ENCODE measurements at regions not wholly inside any gene's neighbourhood (a gene's known extent, or its start where the extent isn't known, plus 50 kb on each side); places are given as distances from the start of the nearest gene placed in this dataset.

DNA sequence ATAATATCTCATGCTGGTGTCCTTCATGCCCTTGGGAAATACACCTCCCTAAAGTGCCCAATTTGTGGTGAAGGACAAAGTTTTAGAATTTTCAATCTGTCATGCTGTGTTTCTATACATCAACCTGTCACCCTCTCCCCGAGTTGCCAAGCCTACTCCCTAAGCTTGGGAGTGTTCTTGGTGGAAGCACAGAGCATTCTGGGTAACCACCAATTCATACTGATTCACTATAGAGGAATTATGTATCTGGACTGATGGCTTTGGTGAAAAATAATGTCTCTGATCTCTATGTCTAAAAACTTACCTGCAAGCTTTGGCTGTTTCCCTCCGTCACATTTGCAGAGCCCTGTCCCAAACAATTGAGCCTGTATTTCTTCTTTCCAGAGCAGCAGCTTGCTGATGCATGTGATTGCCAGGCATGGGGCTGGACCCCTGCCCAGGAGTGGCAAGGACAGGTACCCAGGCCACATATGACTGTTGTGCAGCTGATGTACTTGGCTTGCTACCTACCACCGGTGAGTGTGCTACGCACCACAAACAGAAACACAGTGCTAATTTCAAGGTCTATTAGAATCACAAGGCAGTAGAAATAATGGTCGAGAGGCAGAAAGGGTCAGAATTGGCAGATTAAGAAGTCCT, 202.8 kb upstream of the CITED2 start:
- DNase-seq (ENCODE audit: low read depth) = no peak

DNA sequence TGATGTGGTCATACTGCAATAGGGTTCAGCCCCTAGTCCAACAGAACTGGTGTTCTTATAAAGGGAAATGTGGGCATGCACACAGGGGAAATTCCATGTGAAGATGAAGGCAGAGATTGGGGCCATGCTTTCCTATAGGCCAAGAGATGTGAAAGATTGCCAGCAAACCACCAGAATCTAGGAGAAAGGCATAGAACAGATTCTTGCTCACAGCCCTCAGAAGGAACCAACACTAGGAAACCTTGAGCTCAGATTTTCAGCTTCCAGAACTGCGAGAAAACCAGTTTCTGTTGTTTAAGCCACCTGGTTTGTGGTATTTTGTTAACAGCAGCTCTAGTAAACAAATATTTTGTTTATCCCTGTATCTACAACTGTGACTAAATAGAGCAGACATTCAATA, 197.6 kb upstream of the CITED2 start:
- DNase-seq (ENCODE audit: low read depth) = no peak

DNA sequence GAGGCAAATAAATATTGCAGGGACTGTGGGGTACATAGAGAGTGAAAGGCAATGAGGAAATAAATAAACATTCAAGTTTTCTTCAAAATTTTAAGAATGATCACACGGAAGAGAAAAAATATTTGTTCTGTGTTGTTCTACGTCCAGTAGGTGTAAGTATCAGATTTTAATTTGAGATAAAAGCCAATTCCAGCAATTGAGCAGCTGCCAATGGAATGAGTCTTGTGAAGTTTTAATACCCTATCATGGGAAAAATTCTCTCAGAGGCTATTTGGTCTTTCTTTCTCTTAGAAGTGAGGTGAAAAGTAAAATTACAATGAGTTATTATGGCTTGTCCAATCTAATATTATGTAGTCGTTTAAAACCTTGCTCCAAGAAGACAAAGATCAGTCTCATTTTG, 195.7 kb upstream of the CITED2 start:
- no peak for DNase-seq (ENCODE audit: low read depth)

DNA sequence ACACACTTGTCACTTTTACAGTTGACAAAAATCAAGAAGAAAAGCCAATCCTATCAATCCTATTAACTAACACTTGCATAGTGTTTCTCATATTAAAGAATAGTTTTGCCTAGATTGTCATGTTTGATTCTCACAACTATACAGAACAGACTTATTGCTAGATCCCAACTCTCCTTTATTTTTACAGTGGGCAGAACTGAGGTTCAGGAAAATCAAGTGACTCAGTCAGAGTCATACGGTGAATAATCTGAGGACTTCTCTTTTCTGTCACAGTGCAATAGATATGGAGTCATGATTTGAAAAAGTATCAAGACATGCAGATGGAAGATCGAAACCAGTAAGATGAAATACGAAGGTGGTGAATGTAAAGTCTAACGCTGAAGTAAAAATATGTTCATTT, 195.1 kb upstream of the CITED2 start:
- no peak for DNase-seq (ENCODE audit: low read depth)

DNA sequence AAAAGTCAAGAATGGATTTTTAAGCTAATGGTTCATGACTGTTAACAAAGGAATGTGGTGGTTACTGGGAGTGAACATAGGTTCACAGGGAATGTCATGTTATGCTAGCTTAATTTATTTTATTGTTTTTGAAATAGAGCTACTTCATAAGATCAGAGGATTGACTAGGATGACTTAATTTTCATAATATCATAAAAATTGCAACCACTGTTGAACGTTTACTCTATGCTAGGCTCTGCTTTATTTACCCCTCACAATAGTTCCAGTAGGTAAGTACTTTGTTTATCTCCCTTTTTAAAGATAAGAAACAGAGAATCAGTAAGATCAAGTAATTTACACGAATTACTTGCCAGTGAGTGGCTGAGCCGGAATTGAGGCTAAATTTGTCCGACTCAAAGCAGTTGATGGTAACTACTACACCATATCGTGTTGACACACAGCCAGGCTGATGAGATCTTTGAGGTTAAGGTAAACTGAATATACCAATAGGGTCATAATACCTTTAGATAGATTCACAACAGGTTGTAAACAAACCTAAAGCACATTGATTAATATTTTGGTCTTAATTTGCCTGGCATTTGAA, 194.6 kb upstream of the CITED2 start:
- no peak for DNase-seq (ENCODE audit: low read depth)

DNA sequence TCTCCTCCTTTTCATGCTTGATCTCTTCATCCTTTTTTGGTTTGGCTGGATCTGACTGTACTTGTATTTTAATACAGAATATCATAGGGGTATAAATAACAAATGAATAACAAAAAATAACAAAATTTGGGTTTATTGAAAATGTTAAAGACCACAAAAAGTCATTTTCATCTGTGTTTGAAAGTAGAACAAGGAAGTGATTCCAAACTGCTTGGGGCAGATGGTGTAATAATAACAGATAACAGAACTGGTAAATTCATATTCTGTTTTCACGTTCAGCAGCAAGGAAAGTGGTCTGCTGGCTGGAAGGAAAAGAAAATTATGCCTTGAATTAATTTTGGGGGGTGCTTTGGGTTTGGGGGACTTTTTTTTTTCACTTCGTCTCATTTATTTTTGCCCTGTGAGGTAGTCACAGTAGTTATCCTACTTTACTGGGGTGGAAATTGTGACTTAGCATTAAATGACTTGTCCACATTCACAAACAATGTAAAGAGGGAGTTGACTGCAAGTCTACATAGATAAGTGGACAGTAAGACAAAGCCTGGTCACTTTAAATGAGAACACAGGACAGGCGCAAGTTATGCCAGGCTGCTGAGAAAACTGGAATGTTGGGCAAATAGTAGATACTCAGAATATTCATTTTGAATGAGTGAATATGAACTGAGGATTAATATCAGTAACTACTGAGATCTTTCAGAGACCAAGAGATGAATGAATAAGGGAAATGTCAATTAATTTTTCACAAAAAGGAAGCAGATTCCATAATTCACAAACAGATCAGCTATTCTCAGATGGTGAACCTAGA, 193.9 kb upstream of the CITED2 start:
- DNase-seq (ENCODE audit: low read depth) = no peak

DNA sequence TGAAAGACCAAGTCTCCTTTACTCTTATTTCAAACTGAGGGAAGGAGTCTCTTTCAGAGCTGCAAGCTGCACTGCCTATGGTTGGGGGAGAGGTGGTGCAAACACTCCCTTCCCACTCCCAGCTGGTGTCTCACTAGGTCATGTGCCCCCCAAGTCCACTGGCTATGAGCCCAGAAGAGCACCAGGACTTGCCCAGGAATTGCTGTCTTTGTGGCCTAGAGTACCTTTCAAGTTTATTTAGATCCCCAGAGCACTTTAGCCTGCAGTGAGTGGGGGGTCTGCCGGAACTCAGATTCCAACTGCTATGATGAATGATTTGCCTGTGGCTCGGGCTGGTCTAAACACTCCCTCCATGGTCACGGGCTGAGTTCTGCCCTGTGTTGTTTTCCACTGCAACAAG, 192.6 kb upstream of the CITED2 start:
- DNase-seq (ENCODE audit: low read depth) = no peak

DNA sequence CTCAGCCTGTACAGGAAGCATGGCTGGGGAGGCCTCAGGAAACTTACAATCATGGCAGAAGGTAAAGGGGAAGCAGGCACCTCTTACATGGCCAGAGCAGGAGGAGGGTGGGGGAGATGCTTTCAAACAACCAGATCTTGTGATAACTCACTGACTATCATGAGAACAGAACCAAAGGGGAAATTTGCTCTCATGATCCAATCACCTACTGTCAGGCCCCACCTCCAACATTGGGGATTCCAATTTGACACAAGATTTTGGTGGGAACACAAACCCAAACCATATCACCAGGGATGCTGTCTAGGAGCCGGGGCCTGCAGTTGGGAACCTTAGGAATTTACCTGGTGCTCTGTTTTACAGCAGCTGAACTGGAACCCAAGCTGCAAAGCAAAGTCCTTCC, 191.1 kb upstream of the CITED2 start:
- no peak for DNase-seq (ENCODE audit: low read depth)

DNA sequence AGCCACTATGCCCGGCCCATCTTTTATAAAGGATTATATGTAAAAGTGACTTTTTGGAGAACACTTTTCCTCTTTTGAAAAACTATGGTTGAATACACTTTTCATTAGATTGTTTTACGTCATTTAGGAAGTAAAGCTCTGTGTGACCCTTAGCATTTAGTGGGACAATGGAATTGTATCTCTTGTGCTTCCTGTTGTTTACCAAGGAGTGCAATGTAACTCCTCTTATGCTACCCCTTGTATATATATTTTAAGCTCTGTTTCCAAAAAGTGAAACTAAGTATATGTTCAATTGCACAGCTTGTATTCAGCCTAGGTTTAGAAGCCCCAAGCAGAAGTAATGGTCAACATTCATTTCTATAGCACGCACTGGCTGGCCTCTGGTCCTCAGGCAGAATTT, 183.1 kb upstream of the CITED2 start:
- no peak for DNase-seq (ENCODE audit: low read depth)

DNA sequence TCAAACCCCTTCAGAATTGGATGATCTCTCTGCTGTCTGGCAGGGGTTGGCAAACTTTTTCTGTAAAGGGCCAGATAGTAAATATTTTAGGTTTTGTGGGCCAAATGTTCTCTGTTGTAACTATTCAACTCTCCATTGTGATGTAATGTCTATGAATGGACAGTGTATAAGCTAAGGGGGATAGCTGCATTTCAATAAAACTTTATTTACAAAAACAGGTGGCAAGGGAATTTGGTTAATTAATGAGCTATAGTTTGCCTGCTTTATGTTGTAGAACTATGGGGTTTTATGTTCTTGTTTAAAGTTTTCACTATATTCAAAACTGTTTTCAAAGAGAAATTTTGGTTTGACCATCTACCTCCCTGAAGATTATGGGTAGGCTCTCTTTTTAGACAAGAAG, 182.1 kb upstream of the CITED2 start:
- no peak for DNase-seq (ENCODE audit: low read depth)

DNA sequence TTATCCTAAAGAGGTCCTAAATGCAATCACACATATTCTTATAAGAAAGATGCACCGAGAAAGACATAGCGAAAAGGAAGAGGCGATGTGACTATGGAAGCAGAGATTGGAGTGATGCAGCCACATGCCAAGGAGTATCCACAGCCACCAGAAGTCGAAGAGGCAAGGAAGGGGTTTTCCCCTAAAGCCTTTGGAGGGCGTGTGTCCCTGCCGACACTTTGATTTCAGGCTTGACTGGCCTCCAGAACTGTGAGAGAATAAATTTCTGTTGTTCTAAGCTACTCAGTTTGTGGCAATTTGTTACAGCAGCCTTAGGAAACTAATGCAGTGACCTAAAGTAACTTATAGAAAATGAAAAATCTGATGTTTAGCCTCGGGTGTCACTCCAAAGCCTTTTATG, 179.5 kb upstream of the CITED2 start:
- no peak for DNase-seq (ENCODE audit: low read depth)

DNA sequence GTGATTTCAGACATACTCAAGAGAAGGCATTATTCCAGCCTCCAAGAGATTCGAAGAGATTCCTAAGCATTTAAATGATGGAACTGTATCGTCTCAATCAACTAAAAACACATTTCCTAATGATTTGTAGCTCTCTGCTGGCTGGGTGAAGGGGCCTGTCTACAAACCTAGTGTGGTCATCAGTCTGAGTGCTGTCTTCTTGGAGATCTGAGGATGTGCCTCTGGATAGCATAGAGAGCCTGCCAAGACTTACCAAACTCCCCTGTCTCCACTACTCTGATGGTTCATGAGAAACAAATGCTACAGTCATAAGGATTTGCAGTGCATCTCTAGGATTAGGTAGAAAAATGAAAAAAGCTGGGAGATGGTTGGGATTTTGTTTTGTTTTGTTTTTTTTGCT, 176.9 kb upstream of the CITED2 start:
- DNase-seq (ENCODE audit: low read depth) = no peak

DNA sequence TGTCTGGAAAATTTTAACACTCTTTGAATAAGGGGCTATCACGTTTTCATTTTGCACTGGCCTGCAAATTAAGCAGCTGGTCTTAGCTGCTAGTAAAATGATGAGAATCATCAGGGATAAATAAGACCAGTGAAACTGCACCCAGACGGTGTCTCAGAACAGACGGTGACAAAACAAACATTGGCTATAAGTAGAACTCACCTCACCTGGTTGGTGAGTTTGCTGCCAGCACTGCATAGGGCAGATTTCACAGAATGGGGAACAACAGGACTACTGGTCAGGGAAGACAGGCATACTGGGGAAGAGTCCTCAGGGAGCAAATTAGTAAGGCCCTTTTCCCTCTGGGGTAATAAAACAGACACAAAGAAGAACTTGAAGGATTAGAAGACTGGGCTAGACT, 175.9 kb upstream of the CITED2 start:
- no peak for DNase-seq (ENCODE audit: low read depth)

DNA sequence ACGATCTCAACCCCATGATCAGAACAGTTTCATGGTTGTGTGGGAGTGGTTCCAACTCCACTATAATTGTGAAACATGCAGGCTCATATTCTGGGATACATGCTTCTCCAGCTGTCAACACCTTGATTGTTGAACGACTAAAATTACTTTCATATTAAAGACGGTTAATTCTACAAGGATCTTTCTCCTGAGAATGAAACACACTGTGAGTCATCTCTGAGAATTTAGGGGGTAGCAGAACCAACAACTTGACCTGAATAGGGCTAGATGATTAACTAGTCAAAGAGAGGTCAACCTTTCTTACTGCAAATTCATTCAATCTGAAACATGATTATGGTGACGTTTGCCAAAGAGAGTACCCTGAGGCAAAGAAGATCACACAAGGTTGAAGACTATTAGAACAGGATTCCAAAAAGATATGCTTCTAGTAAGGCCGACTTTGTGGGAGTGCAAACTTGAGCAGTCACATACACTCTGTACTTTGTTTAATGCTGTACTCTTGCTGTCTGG, 175.2 kb upstream of the CITED2 start:
- no peak for DNase-seq (ENCODE audit: low read depth)

DNA sequence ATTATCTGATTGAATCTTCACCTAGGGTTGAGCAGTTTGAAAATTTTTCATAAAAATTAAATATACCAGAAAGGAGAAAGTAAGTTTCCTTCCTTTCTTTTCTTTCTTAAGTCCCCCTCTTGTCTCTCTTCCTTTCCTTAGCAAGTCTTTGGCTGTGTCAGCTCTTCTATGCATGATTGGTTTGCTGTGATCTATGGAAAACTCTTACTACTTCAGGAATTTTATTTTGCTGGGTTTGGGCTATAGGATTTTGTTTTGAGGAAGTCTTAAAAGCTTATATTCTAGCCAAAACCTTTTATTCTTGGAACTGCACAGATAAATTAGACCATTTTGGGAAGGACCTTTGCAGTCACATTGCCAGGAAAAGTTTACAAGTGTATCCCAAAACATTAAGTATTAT, 173.4 kb upstream of the CITED2 start:
- no peak for DNase-seq (ENCODE audit: low read depth)

DNA sequence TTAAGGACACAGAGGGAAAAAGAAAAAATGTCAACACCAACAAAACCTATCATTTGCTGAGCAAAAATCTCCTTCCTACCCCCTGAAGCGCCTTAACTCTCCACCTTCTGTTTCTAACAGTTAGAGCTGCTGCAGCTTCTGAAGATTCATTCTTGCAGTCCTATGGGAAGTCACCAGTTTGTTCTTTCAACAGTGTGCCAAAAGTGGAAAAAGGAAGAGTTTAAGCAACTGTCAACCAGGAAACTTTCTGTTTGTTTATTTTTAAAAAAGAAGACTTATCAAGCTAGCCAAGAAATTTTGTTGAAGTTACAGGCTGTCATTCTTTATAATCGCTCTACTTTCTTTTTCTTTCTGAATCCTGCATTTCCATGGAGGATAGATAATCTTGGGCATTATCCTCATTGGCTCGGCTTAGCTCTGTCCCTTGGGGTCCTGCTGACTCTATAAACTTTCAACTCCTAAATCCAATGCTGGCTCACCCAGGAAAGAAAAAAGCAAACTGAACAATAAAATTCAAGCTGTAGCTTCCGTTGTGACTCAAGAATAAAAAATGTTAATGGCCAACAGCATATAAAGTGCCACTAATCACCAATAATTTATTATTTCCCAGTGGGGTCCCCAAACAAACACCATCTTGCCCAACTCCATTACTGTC, 172.8 kb upstream of the CITED2 start:
- DNase-seq (ENCODE audit: low read depth) = no peak

DNA sequence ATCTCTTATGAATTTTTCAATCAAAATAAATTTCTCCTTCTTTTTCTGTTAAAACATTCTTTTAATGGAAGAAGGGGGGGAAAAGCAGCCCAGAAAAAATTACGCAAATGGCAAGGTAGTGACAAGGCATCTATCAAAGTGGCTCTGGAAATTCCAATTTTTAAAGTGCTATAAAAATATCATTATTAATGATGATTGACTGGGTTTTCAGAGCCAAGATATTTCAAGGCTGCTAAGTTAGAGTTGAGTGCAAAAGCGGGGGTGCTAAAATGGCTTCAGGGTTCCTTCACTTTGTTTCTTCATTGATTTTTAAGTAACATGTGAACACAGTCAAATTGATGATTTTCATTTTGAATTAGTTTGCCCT, 171.6 kb upstream of the CITED2 start:
- DNase-seq (ENCODE audit: low read depth) = no peak

DNA sequence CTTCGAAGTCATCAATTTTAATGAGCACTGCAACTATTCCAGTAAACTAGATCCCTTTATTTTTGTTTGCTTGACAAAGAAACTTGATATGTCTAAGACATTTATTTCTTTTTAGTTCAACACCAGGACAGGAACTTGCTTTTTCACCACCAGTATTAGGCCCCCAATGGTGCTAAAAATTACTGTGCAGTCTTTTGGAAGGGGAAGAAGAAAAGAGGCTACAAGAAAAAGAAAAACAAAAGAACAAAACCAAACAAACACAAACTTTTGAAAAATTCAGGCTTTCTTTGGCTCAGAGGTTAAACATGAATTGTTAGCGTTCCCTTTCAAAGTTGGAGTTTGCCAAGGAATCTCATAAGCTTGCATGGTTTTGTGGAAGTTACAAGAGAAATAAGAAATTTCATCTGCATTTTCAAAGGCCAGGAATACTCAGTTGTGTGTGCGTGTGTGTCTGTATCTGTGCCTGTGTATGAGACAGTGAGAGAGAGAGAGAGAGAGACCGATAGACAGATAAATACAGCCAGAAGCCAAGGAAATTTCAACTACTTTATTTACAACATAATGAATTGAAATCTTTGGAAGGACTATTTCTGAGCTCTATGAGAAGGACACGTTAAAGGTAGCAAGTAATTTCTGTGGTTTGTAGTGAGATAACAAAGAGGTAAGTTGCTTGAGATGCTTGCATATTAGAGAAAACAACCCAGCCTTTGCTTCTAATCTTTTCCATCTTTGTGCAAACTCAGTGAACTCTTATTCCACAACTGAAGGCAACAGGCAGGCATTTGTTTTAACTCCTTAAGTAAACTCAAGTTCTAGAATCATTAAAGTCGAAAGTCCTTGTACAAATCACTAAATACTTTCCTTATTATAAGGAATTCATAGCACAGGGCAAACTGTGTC, 171.0 kb upstream of the CITED2 start:
- no peak for DNase-seq (ENCODE audit: low read depth)

DNA sequence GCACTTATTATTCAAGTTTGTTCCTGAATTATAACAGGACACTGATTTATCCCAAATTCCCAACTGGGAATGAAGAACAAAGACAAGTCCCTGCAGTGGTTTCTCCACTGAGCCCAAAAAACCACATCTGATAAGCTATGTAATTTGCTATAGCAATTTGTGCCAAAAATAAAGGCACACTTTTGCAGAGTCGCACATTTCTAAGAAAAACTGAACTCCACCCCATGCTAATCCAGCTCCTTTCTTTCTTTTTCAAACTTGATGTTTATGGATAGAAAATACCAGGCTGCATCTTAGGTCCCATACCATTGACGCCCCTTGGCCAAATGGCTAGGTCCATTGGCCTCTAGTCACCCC, 170.2 kb upstream of the CITED2 start:
- no peak for DNase-seq (ENCODE audit: low read depth)

DNA sequence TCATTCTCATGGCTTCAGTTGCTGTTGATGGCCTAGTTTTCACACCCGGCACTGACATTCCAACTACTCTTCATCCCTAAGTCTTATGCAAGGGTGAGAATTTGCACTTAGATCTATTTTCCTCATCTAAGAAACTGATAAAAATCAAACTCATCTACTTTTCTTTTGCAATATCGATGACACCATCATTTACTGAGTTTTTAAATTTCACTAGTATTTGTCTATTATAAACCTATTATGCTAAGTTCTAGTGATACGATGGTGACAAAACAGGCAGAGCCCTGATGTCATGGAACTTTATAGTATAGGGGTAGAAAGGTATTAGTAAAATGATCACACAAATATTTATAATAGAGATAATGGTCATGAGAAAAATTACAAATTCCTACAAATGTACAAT, 167.9 kb upstream of the CITED2 start:
- DNase-seq (ENCODE audit: low read depth) = no peak

DNA sequence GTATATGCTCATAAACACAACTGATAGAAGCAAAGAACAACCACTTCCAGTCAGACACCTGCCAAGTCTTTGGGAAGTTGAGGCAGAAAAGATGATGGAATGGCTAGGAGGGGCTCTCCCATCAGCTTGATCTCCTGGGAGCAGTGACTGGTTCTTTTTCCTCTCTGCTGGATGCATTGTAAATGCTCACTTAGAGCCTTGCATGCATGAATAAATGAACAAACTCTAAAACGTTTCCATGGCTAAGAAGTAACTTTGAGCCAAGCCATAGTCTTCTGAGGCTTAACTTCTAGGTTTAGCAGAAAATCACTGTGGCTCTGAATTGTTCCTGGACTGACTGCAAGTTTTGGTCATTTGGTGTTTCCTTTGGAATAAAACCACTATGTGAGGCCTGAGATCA, 166.4 kb upstream of the CITED2 start:
- no peak for DNase-seq (ENCODE audit: low read depth)

DNA sequence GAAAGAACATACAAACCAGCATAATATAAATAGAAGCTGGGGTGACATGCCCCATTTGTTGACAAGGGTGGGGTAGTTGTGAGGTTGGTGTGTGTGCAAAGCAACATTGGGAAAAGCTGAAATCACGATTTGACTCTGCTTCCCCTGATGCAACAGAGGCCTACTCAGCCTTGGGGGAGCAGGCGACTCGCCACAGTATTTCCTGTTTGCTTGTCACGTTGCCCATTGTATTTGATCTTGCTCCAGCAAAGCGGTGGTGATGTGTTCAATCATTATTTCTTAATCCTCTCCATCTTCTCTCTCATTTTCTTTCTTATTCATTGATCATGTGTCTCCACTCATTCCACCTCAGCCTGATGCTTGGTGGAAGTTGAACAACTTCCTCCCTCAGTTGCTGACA, 165.8 kb upstream of the CITED2 start:
- DNase-seq (ENCODE audit: low read depth) = no peak
